ENCODE measurements at regions not wholly inside any gene's neighbourhood (a gene's known extent, or its start where the extent isn't known, plus 50 kb on each side); places are given as distances from the start of the nearest gene placed in this dataset.

DNA sequence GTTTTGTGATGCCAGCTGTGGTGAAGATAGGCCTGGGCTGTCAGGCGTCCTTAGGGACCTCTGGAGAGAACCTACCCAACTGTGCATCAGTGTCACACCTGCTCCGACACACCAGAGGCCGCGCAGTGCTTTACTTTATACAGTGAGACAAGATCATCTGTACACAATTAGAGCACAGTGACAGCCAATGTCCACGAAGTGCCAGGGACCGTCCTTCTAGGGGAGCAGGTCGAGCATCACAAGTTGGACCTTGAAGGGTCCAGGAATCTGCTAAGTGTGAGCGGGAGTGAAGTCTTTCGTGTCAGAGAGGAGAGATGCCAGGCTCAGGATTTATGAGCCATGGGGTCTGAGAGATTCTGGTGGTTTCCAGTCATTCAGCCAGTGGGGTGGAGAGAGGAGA, 104.2 kb downstream of the TMEM18 start:
- TF ChIP-seq, protein P1, sequence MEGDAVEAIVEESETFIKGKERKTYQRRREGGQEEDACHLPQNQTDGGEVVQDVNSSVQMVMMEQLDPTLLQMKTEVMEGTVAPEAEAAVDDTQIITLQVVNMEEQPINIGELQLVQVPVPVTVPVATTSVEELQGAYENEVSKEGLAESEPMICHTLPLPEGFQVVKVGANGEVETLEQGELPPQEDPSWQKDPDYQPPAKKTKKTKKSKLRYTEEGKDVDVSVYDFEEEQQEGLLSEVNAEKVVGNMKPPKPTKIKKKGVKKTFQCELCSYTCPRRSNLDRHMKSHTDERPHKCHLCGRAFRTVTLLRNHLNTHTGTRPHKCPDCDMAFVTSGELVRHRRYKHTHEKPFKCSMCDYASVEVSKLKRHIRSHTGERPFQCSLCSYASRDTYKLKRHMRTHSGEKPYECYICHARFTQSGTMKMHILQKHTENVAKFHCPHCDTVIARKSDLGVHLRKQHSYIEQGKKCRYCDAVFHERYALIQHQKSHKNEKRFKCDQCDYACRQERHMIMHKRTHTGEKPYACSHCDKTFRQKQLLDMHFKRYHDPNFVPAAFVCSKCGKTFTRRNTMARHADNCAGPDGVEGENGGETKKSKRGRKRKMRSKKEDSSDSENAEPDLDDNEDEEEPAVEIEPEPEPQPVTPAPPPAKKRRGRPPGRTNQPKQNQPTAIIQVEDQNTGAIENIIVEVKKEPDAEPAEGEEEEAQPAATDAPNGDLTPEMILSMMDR (IDR thresholded peaks at IDR 0.05): no peak
- TF ChIP-seq EZH2 (IDR thresholded peaks at IDR 0.05): no peak
